HG03457 (cell line): ENCODE measurements at regions not wholly inside any gene's neighbourhood (a gene's known extent, or its start where the extent isn't known, plus 50 kb on each side); places are given as distances from the start of the nearest gene placed in this dataset.

Experiments
- ATAC-seq: cut with Tn5 transposase; IDR thresholded peaks from one replicate; pipeline ENCODE4 v1.9.1; 2021; ENCODE audit warnings: moderate number of reproducible peaks; ENCODE audit not compliant: unreplicated experiment

- no peak for ATAC-seq
These were observed 318.5 kb downstream of the ALG10 start for GRCh38 chr12:34340534-34341361.

GRCh38 chr12:34341362-34341733, 319.1 kb downstream of the ALG10 start:
- ATAC-seq: no peak

GRCh38 chr12:34342048-34342447, 319.8 kb downstream of the ALG10 start:
- no peak for ATAC-seq

- no peak for ATAC-seq
These were observed 321.0 kb downstream of the ALG10 start for GRCh38 chr12:34343345-34343744.

- ATAC-seq: no peak
These were observed 321.5 kb downstream of the ALG10 start for GRCh38 chr12:34343766-34344165.

GRCh38 chr12:34344851-34345522, 322.7 kb downstream of the ALG10 start:
- ATAC-seq: no peak

GRCh38 chr12:34345801-34346200, 323.5 kb downstream of the ALG10 start:
- ATAC-seq: no peak

GRCh38 chr12:34346372-34347034, 324.2 kb downstream of the ALG10 start:
- ATAC-seq: no peak

- no peak for ATAC-seq
These were observed 325.1 kb downstream of the ALG10 start for GRCh38 chr12:34347367-34347766.

- no peak for ATAC-seq
These were observed 325.8 kb downstream of the ALG10 start for GRCh38 chr12:34348064-34348463.

- ATAC-seq: no peak
These were observed 326.8 kb downstream of the ALG10 start for GRCh38 chr12:34348836-34349672.

GRCh38 chr12:34349673-34349961, 327.3 kb downstream of the ALG10 start:
- ATAC-seq: no peak

GRCh38 chr12:34350092-34351041, 328.1 kb downstream of the ALG10 start:
- no peak for ATAC-seq

- ATAC-seq: no peak
These were observed 329.8 kb downstream of the ALG10 start for GRCh38 chr12:34352098-34352497.

GRCh38 chr12:34354239-34355200, 332.2 kb downstream of the ALG10 start:
- ATAC-seq: no peak

- ATAC-seq: no peak
These were observed 334.1 kb downstream of the ALG10 start for GRCh38 chr12:34356233-34356987.

- ATAC-seq: no peak
These were observed 335.5 kb downstream of the ALG10 start for GRCh38 chr12:34357791-34358190.

GRCh38 chr12:34358198-34358597, 335.9 kb downstream of the ALG10 start:
- ATAC-seq: no peak
